ENCODE measurements at regions not wholly inside any gene's neighbourhood (a gene's known extent, or its start where the extent isn't known, plus 50 kb on each side); places are given as distances from the start of the nearest gene placed in this dataset.
"Not testable (repeated sequence)": the region's sequence is repeated elsewhere in the genome, so short reads cannot be mapped to it uniquely, and the experiment has no call there.

DNA sequence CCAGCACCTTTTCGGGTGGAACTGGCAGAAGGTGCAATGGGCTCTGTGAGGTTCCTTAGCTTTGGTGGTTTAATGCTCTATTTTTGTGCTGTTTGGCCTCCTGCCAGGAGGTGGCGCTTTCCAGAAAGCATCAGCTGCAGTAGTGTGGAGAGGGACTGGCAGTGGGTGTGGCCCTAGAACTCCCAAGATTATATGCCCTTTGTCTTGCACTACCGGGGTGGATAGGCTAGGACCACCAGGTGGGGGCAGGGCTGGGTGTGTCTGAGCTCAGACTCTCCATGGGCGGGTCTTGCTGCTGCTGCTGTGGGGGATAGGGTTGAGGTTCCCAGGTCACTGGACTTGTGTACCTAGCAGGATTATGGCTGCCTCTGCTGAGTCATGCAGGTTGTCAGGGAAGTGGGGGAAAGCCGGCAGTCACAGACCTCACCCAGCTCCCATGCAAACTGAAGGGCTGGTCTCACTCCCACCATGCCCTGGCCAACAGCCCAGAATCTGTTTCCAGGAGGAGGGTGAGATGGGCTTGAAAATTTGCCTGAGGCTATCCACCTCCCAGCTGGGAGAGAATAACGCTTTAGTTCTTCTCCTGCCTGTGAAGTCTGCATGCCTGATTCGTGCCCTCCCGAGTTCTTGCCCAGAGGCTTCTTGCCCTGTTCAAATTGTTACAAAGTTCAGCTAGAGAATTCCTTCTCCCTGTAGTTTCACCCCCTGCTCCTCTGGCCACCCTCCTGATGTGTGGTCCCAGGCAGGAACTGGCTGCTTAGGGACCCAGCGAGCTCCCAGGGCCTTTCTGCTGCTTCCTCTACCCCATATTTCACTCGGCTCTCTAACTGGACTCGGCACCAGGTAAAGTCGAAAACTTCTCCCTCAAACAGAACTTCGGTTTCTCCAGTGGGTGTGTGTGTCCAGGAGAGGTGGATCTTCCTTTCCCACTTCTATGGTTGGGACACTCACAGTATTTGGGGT, 76.5 kb upstream of the BTG3 start:
- TF ChIP-seq, protein P1, sequence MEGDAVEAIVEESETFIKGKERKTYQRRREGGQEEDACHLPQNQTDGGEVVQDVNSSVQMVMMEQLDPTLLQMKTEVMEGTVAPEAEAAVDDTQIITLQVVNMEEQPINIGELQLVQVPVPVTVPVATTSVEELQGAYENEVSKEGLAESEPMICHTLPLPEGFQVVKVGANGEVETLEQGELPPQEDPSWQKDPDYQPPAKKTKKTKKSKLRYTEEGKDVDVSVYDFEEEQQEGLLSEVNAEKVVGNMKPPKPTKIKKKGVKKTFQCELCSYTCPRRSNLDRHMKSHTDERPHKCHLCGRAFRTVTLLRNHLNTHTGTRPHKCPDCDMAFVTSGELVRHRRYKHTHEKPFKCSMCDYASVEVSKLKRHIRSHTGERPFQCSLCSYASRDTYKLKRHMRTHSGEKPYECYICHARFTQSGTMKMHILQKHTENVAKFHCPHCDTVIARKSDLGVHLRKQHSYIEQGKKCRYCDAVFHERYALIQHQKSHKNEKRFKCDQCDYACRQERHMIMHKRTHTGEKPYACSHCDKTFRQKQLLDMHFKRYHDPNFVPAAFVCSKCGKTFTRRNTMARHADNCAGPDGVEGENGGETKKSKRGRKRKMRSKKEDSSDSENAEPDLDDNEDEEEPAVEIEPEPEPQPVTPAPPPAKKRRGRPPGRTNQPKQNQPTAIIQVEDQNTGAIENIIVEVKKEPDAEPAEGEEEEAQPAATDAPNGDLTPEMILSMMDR (IDR thresholded peaks at IDR 0.05; ENCODE audit: low read depth, low read length): no peak
- H3K4me3 ChIP-seq (replicated peaks in 1 of 2; ENCODE audit: low read depth in 2 of 2, low read length in 2 of 2): no peak overlapping the region
- DNase-seq (ENCODE audit: low read depth in 2 of 2): peak in 1 of 2 donors; percentile 73

DNA sequence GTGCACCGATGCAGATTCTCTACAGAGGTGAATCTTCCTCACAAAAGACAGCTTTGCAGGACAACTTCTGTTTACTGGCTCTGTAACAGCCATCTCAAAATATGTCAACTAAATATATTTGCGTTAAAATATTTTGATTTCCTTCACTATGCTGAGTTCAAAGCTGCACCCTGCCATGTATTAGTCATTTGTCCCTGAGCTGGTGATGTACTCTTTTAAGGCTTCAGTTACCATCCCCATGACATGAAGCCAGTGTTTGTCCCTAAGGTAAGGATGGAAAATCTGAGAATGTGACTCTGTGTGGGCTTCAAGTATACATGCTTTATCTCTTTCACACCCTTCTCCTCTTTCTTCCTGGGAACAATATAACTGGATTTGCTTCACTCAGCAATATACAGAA, 70.2 kb upstream of the BTG3 start:
- TF ChIP-seq, protein P1 (IDR thresholded peaks at IDR 0.05; ENCODE audit: low read depth, low read length): no peak
- no peak overlapping the region for H3K4me3 ChIP-seq (replicated peaks in 1 of 2; ENCODE audit: low read depth in 2 of 2, low read length in 2 of 2)
- DNase-seq (ENCODE audit: low read depth in 2 of 2): no peak

DNA sequence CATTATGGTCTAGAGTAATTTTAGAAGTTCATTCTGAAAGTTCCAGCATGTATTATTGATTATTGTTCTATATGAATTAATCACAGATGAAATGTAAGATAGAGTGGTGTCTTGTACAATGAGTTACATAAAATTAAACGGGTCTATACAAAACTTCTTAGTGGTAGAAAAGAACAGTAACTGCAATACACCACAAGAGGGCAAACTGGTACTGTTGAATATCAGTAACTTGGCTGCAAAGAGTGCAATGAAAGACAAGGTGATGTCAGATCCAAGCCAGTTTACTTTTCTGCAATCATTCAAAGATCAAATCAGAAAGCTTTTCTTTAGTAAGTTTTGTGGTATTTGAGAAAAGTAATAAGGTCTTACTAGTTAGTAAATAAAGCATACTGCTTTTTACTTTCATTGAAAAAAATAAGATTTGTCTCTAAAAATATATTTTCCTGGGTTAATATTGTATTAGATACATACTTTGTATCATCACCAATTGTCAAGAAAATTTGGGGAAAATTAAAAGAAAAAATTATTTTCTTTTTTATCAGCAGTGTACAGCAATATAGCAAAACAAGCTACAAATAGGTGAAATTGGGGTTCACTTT, 66.4 kb upstream of the BTG3 start:
- no peak overlapping the region for H3K4me3 ChIP-seq (replicated peaks in 1 of 2; ENCODE audit: low read depth in 2 of 2, low read length in 2 of 2)
- TF ChIP-seq, protein P1 (IDR thresholded peaks at IDR 0.05; ENCODE audit: low read depth, low read length): peak; percentile 72
- DNase-seq (ENCODE audit: low read depth in 2 of 2): peak; percentile 79 to 80

DNA sequence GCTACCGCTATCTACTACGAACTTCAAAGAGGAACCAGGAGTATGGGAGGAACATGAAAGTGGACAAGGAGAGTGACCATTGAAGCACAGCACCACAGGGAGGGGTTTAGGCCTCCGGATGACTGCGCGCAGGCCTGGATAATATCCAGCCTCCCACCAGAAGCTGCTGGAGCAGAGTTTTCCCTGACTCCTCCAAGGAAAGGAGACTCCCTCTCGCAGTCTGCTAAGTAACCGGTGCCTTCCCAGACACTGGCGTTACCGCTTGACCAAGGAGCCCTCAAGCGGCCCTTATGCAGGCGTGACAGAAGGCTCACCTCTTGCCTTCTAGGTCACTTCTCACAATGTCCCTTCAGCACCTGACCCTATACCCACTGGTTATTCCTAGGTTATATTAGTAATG, 64.2 kb upstream of the BTG3 start:
- not testable (repeated sequence) for DNase-seq (ENCODE audit: low read depth in 2 of 2); H3K4me3 ChIP-seq (replicated peaks in 1 of 2; ENCODE audit: low read depth in 2 of 2, low read length in 2 of 2)

DNA sequence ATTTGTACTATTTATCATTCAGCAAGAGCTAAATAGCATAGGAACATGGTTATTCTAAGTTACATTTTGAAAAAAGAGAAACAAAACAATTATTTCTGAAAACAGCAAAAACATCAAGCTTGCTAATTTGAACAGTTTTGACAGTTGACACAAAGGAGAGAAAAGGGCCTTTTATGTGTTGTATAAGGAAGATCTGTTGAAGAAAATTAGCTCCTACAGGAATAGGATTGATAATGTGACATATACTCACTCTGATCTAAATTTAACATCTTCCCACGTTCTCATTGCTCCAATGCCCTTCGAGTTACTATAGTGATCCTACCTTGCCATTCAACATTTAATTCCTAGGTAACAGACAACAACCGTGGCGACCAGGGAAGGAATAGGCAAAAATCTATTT, 61.4 kb upstream of the BTG3 start:
- TF ChIP-seq, protein P1 (IDR thresholded peaks at IDR 0.05; ENCODE audit: low read depth, low read length): no peak
- no peak overlapping the region for H3K4me3 ChIP-seq (replicated peaks in 1 of 2; ENCODE audit: low read depth in 2 of 2, low read length in 2 of 2)
- no peak for DNase-seq (ENCODE audit: low read depth in 2 of 2)

DNA sequence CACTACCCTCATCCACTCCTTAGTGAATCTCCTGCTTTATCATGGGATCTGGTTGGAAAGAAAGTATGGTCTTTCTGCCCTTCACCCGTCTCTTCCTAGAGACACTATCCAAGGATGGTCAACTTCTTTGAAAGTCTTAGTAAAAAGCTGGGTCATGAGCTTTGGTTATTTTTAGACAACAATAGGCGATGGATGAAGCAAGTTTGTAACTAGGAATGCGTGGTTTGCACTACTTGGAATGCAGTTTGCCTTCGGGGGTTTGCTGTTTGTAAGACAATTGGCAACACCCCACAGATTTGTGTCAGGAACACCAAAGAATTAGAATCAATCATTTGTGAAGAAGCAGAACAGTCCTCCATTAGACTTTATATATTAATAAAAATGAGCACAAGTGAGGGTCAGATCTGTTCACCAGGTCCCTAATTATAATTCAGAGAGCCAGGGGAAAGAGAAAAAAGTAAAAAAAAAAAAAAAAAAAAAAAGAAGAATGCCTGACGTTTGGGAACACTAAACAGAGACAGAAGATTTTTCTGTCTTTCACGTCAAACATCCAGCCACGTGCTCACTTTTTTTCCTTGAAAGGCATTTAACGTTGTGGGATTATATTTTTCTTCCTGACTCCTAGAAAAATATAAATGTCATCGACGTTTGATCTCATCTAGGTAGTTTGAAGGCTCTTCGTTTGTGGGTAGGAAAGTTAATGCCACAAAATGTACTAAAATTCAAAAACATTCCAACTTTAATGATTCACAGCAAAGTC, 60.7 kb upstream of the BTG3 start:
- H3K4me3 ChIP-seq (replicated peaks in 1 of 2; ENCODE audit: low read depth in 2 of 2, low read length in 2 of 2): no peak overlapping the region
- DNase-seq (ENCODE audit: low read depth in 2 of 2): peak; percentile 31 to 32
- TF ChIP-seq, protein P1 (IDR thresholded peaks at IDR 0.05; ENCODE audit: low read depth, low read length): no peak

DNA sequence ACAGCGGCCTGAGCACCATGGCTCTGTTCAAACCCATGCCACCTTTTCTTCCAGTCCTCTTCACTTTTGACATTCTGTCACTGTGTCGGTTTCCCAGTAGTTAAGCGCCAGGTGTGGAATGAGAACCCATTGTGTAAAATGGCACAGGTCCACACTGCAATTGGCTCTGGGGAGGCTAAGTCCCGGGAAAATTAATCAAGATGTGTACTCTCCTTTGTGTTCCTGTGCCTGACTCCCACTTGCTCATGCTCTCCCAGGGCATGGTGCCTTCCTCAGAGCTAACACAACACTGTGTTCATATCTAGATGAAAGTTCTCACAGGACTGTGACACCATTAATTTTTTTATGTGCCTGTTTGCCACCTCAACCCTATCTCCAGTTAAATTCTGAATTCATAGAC, 59.0 kb upstream of the BTG3 start:
- no peak overlapping the region for H3K4me3 ChIP-seq (replicated peaks in 1 of 2; ENCODE audit: low read depth in 2 of 2, low read length in 2 of 2)
- TF ChIP-seq, protein P1 (IDR thresholded peaks at IDR 0.05; ENCODE audit: low read depth, low read length): no peak
- DNase-seq (ENCODE audit: low read depth in 2 of 2): no peak

All from cardiac fibroblast (primary cell).